HL-60 (cell line): ENCODE measurements at regions not wholly inside any gene's neighbourhood (a gene's known extent, or its start where the extent isn't known, plus 50 kb on each side); places are given as distances from the start of the nearest gene placed in this dataset.

Source experiments
- DNase-seq, 2 experiments: peaks; one replicate each; pipeline ENCODE4 v3.0.0-alpha.2; 2010 to 2020; ENCODE audit warnings: low read depth in 1 of 2, low spot score in 1 of 2
- H3K27ac ChIP-seq: fragments of 250-450 bp; sonication (Bioruptor Pico); replicated peaks from 2 replicates; pipeline ENCODE4 v1.5.1; 2020; ENCODE audit warnings: mild to moderate bottlenecking, moderate library complexity
- H3K27me3 ChIP-seq: fragments of 250-450 bp; sonication (Bioruptor Pico); 2 replicates; pipeline ENCODE4 v1.5.1; 2021; ENCODE audit warnings: mild to moderate bottlenecking, moderate library complexity; ENCODE audit not compliant: insufficient read depth, poor library complexity, severe bottlenecking
- H3K4me3 ChIP-seq: replicated peaks from 2 replicates; pipeline ENCODE4 v1.5.1; 2011; ENCODE audit warnings: mild to moderate bottlenecking, control low read depth, low read length; ENCODE audit not compliant: insufficient read depth
- GABPA ChIP-seq: IDR thresholded peaks from 2 replicates; pipeline ENCODE4 v1.6.1; 2012; ENCODE audit warnings: low read depth
- POLR2AphosphoS5 ChIP-seq: IDR thresholded peaks from 2 replicates; pipeline ENCODE4 v1.6.1; 2012; ENCODE audit warnings: low read depth
- SPI1 ChIP-seq: IDR thresholded peaks from 2 replicates; pipeline ENCODE4 v1.6.1; 2012; ENCODE audit warnings: low read depth, mild to moderate bottlenecking, borderline replicate concordance
- TF ChIP-seq, protein P1 (sequence below): IDR thresholded peaks from 2 replicates; pipeline ENCODE4 v1.6.1; 2012; ENCODE audit warnings: low read depth; ENCODE audit not compliant: insufficient replicate concordance
- TF ChIP-seq, protein P2 (sequence below): IDR thresholded peaks from one replicate; pipeline ENCODE4 v1.5.1; 2011; ENCODE audit warnings: low read length, control low read depth, inconsistent platforms; ENCODE audit not compliant: insufficient read depth

- H3K27ac ChIP-seq, result no peak overlapping the region
- no peaks in the 10 kb centered on the region for H3K27me3 ChIP-seq
- TF ChIP-seq, protein P1, sequence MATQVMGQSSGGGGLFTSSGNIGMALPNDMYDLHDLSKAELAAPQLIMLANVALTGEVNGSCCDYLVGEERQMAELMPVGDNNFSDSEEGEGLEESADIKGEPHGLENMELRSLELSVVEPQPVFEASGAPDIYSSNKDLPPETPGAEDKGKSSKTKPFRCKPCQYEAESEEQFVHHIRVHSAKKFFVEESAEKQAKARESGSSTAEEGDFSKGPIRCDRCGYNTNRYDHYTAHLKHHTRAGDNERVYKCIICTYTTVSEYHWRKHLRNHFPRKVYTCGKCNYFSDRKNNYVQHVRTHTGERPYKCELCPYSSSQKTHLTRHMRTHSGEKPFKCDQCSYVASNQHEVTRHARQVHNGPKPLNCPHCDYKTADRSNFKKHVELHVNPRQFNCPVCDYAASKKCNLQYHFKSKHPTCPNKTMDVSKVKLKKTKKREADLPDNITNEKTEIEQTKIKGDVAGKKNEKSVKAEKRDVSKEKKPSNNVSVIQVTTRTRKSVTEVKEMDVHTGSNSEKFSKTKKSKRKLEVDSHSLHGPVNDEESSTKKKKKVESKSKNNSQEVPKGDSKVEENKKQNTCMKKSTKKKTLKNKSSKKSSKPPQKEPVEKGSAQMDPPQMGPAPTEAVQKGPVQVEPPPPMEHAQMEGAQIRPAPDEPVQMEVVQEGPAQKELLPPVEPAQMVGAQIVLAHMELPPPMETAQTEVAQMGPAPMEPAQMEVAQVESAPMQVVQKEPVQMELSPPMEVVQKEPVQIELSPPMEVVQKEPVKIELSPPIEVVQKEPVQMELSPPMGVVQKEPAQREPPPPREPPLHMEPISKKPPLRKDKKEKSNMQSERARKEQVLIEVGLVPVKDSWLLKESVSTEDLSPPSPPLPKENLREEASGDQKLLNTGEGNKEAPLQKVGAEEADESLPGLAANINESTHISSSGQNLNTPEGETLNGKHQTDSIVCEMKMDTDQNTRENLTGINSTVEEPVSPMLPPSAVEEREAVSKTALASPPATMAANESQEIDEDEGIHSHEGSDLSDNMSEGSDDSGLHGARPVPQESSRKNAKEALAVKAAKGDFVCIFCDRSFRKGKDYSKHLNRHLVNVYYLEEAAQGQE, result no peak
- TF ChIP-seq, protein P2, sequence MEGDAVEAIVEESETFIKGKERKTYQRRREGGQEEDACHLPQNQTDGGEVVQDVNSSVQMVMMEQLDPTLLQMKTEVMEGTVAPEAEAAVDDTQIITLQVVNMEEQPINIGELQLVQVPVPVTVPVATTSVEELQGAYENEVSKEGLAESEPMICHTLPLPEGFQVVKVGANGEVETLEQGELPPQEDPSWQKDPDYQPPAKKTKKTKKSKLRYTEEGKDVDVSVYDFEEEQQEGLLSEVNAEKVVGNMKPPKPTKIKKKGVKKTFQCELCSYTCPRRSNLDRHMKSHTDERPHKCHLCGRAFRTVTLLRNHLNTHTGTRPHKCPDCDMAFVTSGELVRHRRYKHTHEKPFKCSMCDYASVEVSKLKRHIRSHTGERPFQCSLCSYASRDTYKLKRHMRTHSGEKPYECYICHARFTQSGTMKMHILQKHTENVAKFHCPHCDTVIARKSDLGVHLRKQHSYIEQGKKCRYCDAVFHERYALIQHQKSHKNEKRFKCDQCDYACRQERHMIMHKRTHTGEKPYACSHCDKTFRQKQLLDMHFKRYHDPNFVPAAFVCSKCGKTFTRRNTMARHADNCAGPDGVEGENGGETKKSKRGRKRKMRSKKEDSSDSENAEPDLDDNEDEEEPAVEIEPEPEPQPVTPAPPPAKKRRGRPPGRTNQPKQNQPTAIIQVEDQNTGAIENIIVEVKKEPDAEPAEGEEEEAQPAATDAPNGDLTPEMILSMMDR, result no peak
- no peak for TF ChIP-seq POLR2AphosphoS5
- no peak for TF ChIP-seq GABPA
- H3K4me3 ChIP-seq, result no peak overlapping the region
- DNase-seq, result no peak
These were observed 96.3 kb upstream of the BCL6 start for GRCh38 chr3:187841560-187841959.

DNA sequence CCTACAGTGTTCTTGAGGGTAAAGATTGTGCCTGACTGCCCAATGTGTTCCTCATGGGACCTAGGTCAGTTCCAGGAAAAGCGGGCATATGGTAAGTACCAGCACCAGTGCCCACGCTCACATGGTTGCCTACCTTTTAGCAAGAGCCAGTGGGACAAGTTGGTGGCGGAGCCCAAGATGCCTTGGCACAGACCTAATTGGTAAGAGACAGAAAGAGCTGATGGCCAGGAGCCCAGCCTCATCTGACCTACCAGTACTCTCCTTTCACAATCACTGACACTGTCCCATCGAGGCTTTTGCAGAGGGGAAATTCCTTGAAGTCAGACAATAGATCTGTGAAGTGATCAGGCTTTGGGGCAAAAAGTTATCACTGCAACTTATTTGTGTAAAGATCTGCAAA lies 98.4 kb upstream of the BCL6 start:
- H3K27me3 ChIP-seq, result no peaks in the 10 kb centered on the region
- no peak overlapping the region for H3K4me3 ChIP-seq
- no peak for DNase-seq
- H3K27ac ChIP-seq, result no peak overlapping the region
- TF ChIP-seq, protein P2, result no peak
- TF ChIP-seq POLR2AphosphoS5, result no peak
- no peak for TF ChIP-seq GABPA
- no peak for TF ChIP-seq SPI1
- TF ChIP-seq, protein P1, result no peak

DNA sequence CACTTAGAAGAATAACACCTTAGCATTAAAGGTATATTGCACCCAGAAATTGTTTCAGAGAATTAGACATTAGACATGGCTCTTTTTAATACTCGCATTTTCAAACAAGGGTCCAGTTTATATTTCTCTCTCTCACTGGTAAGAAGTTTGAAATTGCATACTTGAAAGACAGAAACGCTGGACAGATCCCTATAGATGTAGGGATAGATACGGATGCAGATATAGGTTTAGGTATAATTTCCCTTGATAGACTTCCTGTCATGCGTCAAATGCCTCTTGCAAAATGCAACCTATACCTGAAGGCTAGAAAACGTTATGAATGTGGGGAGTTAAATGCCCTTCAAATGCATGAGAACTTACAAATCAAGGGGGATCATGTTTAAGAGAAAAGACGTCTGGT lies 99.4 kb upstream of the BCL6 start:
- H3K4me3 ChIP-seq, result no peak overlapping the region
- no peaks in the 10 kb centered on the region for H3K27me3 ChIP-seq
- no peak for DNase-seq
- TF ChIP-seq, protein P1, result no peak
- no peak for TF ChIP-seq GABPA
- TF ChIP-seq, protein P2, result no peak
- no peak for TF ChIP-seq POLR2AphosphoS5
- no peak for TF ChIP-seq SPI1
- H3K27ac ChIP-seq, result no peak overlapping the region
